ENCODE measurements at regions not wholly inside any gene's neighbourhood (a gene's known extent, or its start where the extent isn't known, plus 50 kb on each side); places are given as distances from the start of the nearest gene placed in this dataset.

DNA sequence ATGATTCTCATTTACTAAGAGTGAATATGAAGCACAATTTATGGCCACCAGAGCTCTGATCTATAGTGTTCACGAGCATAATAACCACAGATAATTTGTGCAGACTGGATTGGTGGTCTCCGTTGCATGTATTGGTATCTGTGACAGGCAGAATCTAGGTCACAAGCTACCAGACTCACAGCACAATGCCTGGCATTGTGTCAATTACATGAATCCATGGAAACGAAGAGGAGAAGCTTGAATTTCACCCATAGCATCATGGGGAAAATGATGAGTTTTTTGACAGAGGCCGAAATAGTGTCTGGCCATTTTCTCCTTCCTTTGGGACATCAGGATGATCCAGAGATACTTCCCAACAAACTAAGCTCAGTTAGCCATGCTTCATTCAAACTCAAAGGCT, 52.3 kb upstream of the TMEM170B start:
- TF ChIP-seq, protein P1, sequence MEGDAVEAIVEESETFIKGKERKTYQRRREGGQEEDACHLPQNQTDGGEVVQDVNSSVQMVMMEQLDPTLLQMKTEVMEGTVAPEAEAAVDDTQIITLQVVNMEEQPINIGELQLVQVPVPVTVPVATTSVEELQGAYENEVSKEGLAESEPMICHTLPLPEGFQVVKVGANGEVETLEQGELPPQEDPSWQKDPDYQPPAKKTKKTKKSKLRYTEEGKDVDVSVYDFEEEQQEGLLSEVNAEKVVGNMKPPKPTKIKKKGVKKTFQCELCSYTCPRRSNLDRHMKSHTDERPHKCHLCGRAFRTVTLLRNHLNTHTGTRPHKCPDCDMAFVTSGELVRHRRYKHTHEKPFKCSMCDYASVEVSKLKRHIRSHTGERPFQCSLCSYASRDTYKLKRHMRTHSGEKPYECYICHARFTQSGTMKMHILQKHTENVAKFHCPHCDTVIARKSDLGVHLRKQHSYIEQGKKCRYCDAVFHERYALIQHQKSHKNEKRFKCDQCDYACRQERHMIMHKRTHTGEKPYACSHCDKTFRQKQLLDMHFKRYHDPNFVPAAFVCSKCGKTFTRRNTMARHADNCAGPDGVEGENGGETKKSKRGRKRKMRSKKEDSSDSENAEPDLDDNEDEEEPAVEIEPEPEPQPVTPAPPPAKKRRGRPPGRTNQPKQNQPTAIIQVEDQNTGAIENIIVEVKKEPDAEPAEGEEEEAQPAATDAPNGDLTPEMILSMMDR (IDR thresholded peaks at IDR 0.05): no peak
- TF ChIP-seq POLR2A (IDR thresholded peaks at IDR 0.05): no peak

Data from lower leg skin (tissue), 3 donors.